ENCODE measurements at regions not wholly inside any gene's neighbourhood (a gene's known extent, or its start where the extent isn't known, plus 50 kb on each side); places are given as distances from the start of the nearest gene placed in this dataset.

GRCh38 chr14:34208532-34208931 lies 253.5 kb downstream of the SPTSSA start:
- DNase-seq: no peak

- DNase-seq: no peak
These were observed 254.9 kb upstream of the EGLN3 start for GRCh38 chr14:34205799-34206198.

GRCh38 chr14:34204774-34205173 lies 253.9 kb upstream of the EGLN3 start:
- no peak for DNase-seq

- no peak for DNase-seq
These were observed 252.4 kb upstream of the EGLN3 start for GRCh38 chr14:34203251-34203722.

- no peak for DNase-seq
These were observed 251.2 kb upstream of the EGLN3 start for GRCh38 chr14:34201909-34202637.

- no peak for DNase-seq
These were observed 248.7 kb upstream of the EGLN3 start for GRCh38 chr14:34199585-34199984.

GRCh38 chr14:34198096-34198495 lies 247.2 kb upstream of the EGLN3 start:
- no peak for DNase-seq

- DNase-seq: no peak
These were observed 245.1 kb upstream of the EGLN3 start for GRCh38 chr14:34195964-34196363.

GRCh38 chr14:34190717-34191116 lies 239.8 kb upstream of the EGLN3 start:
- DNase-seq: no peak

GRCh38 chr14:34189866-34190265 lies 239.0 kb upstream of the EGLN3 start:
- no peak for DNase-seq

- DNase-seq: no peak
These were observed 236.7 kb upstream of the EGLN3 start for GRCh38 chr14:34187519-34188044.

- DNase-seq: no peak
These were observed 236.2 kb upstream of the EGLN3 start for GRCh38 chr14:34187061-34187460.

- no peak for DNase-seq
These were observed 233.3 kb upstream of the EGLN3 start for GRCh38 chr14:34184126-34184525.

- DNase-seq: no peak
These were observed 232.6 kb upstream of the EGLN3 start for GRCh38 chr14:34183478-34183877.

GRCh38 chr14:34181338-34181737 lies 230.5 kb upstream of the EGLN3 start:
- DNase-seq: peak; percentile 69

GRCh38 chr14:34180869-34181268 lies 230.0 kb upstream of the EGLN3 start:
- DNase-seq: no peak

GRCh38 chr14:34180434-34180833 lies 229.6 kb upstream of the EGLN3 start:
- peak; percentile 47 for DNase-seq

- DNase-seq: peak; percentile 47
These were observed 228.9 kb upstream of the EGLN3 start for GRCh38 chr14:34179727-34180126.

GRCh38 chr14:34177466-34177865 lies 226.6 kb upstream of the EGLN3 start:
- no peak for DNase-seq

- no peak for DNase-seq
These were observed 224.7 kb upstream of the EGLN3 start for GRCh38 chr14:34175574-34175973.

- peak; percentile 32 for DNase-seq
These were observed 224.1 kb upstream of the EGLN3 start for GRCh38 chr14:34174973-34175372.

GRCh38 chr14:34173916-34174315 lies 223.0 kb upstream of the EGLN3 start:
- no peak for DNase-seq

GRCh38 chr14:34172550-34173368 lies 221.9 kb upstream of the EGLN3 start:
- DNase-seq: no peak

GRCh38 chr14:34172173-34172451 lies 221.2 kb upstream of the EGLN3 start:
- no peak for DNase-seq

Measured in NCI-H510A (cell line).